ENCODE measurements at regions not wholly inside any gene's neighbourhood (a gene's known extent, or its start where the extent isn't known, plus 50 kb on each side); places are given as distances from the start of the nearest gene placed in this dataset.

DNA sequence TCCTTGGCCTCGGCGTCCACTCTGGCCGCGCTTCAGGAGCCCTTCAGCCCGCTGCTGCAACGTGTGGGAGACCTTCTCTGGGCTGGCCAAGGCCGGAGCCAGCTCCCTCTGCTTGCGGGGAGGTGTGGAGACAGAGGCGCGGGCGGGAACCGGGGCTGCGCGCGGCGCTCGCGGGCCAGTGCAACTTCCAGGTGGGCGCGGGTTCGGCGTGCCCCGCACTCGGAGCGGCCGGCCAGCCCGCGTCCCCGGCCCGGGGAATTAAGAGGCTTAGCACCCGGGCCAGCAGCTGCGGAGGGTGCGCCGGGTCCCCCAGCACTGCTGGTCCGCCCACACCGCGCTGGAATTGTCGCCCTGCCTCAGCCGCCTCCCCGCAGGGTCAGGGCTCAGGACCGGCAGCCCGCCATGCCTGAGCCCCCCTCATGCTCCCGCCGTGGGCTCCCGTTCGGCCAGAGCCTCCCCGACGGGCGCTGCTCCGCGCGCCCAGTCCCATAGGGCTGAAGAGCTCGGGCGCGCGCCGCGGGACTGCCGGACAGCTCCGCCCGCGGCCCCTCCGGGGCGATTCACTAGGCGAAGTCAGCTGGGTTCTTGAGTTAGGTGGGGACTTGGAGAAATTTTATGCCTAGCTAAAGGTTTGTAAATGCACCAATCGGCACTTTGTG lies 673.9 kb downstream of the SLC16A7 start:
- Histone ChIP-seq H3K27me3 (ENCODE audit: control insufficient read depth, insufficient read depth, low read length, poor library complexity, severe bottlenecking) (no peaks in the 10 kb centered on the region), H3K27ac (ENCODE audit: insufficient read depth, low read depth, low read length, poor library complexity, severe bottlenecking) (no peak overlapping the region), H3K4me1 (ENCODE audit: control insufficient read depth, insufficient read depth, low read length) (no peaks in the 10 kb centered on the region), H3K4me3 (ENCODE audit: insufficient read depth, low read depth, low read length) (no peak overlapping the region), H3K9me3 (ENCODE audit: control insufficient read depth, low read length) (no peaks in the 10 kb centered on the region), H3K36me3 (ENCODE audit: control insufficient read depth, insufficient read depth, low read length) (no peaks in the 10 kb centered on the region)
- WGBS, 2 experiments, result 95 to 96% methylated on average over 66 of the region's 66 CpGs

- Histone ChIP-seq H3K27me3 (ENCODE audit: control insufficient read depth, insufficient read depth, low read length, poor library complexity, severe bottlenecking) (no peaks in the 10 kb centered on the region), H3K27ac (ENCODE audit: insufficient read depth, low read depth, low read length, poor library complexity, severe bottlenecking) (no peak overlapping the region), H3K9me3 (ENCODE audit: control insufficient read depth, low read length) (no peaks in the 10 kb centered on the region), H3K4me3 (ENCODE audit: insufficient read depth, low read depth, low read length) (no peak overlapping the region), H3K4me1 (ENCODE audit: control insufficient read depth, insufficient read depth, low read length) (no peaks in the 10 kb centered on the region), H3K36me3 (ENCODE audit: control insufficient read depth, insufficient read depth, low read length) (no peaks in the 10 kb centered on the region)
- whole genome bisulfite sequencing, 2 experiments, result 78 to 80% methylated on average over 9 of the region's 9 CpGs
These were observed 676.0 kb downstream of the SLC16A7 start for GRCh38 chr12:60271816-60272215.

GRCh38 chr12:60278209-60278608 lies 682.4 kb downstream of the SLC16A7 start:
- 66 to 83% methylated on average over 1 to 2 of the region's 2 CpGs for WGBS, 2 experiments
- Histone ChIP-seq H3K4me3 (ENCODE audit: insufficient read depth, low read depth, low read length) (no peak overlapping the region), H3K27me3 (ENCODE audit: control insufficient read depth, insufficient read depth, low read length, poor library complexity, severe bottlenecking) (no peaks in the 10 kb centered on the region), H3K4me1 (ENCODE audit: control insufficient read depth, insufficient read depth, low read length) (no peaks in the 10 kb centered on the region), H3K36me3 (ENCODE audit: control insufficient read depth, insufficient read depth, low read length) (no peaks in the 10 kb centered on the region), H3K27ac (ENCODE audit: insufficient read depth, low read depth, low read length, poor library complexity, severe bottlenecking) (no peak overlapping the region), H3K9me3 (ENCODE audit: control insufficient read depth, low read length) (no peaks in the 10 kb centered on the region)

GRCh38 chr12:60279221-60279620 lies 683.4 kb downstream of the SLC16A7 start:
- 80 to 95% methylated on average over 1 of the region's 1 CpG for WGBS, 2 experiments
- no peaks in the 10 kb centered on the region for H3K36me3 ChIP-seq (ENCODE audit: control insufficient read depth, insufficient read depth, low read length)

GRCh38 chr12:60281522-60281921 lies 685.7 kb downstream of the SLC16A7 start:
- Histone ChIP-seq H3K4me1 (ENCODE audit: control insufficient read depth, insufficient read depth, low read length) (no peaks in the 10 kb centered on the region), H3K27ac (ENCODE audit: insufficient read depth, low read depth, low read length, poor library complexity, severe bottlenecking) (no peak overlapping the region), H3K36me3 (ENCODE audit: control insufficient read depth, insufficient read depth, low read length) (no peaks in the 10 kb centered on the region), H3K27me3 (ENCODE audit: control insufficient read depth, insufficient read depth, low read length, poor library complexity, severe bottlenecking) (no peaks in the 10 kb centered on the region), H3K4me3 (ENCODE audit: insufficient read depth, low read depth, low read length) (no peak overlapping the region), H3K9me3 (ENCODE audit: control insufficient read depth, low read length) (no peaks in the 10 kb centered on the region)
- WGBS, 2 experiments, result 93 to 98% methylated on average over 8 of the region's 8 CpGs

More at GRCh38 chr12:60279221-60279620, 683.4 kb downstream of the SLC16A7 start:
- Histone ChIP-seq H3K4me3 (ENCODE audit: insufficient read depth, low read depth, low read length) (no peak overlapping the region), H3K27me3 (ENCODE audit: control insufficient read depth, insufficient read depth, low read length, poor library complexity, severe bottlenecking) (no peaks in the 10 kb centered on the region), H3K27ac (ENCODE audit: insufficient read depth, low read depth, low read length, poor library complexity, severe bottlenecking) (no peak overlapping the region), H3K9me3 (ENCODE audit: control insufficient read depth, low read length) (no peaks in the 10 kb centered on the region), H3K4me1 (ENCODE audit: control insufficient read depth, insufficient read depth, low read length) (no peaks in the 10 kb centered on the region)

DNA sequence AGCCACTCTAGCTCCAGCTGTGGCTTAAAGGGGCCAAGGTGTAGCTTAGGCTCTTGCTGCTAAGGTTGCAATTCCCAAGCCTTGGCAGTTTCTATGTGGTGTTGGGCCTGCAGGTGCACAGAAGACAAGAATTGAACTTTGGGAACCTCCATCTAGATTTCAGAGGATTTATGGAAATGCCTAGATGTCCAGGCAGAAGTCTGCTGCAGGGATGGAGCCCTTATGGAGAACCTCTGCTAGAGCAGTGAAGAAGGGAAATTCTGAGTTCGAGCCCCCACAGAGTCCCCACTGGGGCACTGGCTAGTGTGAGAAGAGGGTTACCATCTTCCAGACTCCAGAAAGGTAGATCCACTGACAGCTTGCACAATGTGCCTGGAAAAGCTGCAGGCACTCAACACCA lies 694.7 kb downstream of the SLC16A7 start:
- Histone ChIP-seq H3K4me1 (ENCODE audit: control insufficient read depth, insufficient read depth, low read length) (no peaks in the 10 kb centered on the region), H3K36me3 (ENCODE audit: control insufficient read depth, insufficient read depth, low read length) (no peaks in the 10 kb centered on the region), H3K4me3 (ENCODE audit: insufficient read depth, low read depth, low read length) (no peak overlapping the region), H3K27me3 (ENCODE audit: control insufficient read depth, insufficient read depth, low read length, poor library complexity, severe bottlenecking) (no peaks in the 10 kb centered on the region), H3K9me3 (ENCODE audit: control insufficient read depth, low read length) (no peaks in the 10 kb centered on the region), H3K27ac (ENCODE audit: insufficient read depth, low read depth, low read length, poor library complexity, severe bottlenecking) (no peak overlapping the region)
- 77 to 90% methylated on average over 1 of the region's 1 CpG for WGBS, 2 experiments

DNA sequence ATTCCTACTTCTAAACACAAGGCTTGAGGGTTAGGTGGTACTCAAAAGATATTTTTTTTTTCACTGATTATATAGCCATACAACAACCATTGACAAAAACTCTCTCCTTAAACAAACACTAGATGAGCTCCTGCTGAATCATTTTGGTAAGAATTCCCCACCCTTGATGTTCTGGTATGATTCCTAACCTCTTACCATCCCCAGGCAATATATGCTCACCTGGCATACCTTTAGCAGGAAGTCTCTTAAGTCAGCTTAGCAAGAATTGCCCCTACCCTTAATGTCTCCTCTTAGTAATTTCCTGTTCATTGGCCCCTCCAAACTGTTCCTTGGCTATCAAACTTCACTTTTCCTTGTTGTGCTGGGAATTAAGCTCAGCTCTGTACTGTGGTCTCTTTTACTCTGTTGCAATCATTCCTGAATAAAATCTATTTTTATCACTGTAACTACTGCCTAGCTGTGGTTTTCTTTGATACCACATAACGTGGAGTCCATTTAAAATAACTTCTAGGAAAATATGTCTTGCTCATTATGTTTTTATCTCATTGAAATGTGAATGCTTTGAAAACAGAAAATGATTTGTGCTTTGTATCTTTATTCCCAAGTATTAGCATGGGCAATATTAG lies 712.6 kb downstream of the SLC16A7 start:
- Histone ChIP-seq H3K36me3 (ENCODE audit: control insufficient read depth, insufficient read depth, low read length) (no peaks in the 10 kb centered on the region), H3K27me3 (ENCODE audit: control insufficient read depth, insufficient read depth, low read length, poor library complexity, severe bottlenecking) (no peaks in the 10 kb centered on the region), H3K4me1 (ENCODE audit: control insufficient read depth, insufficient read depth, low read length) (no peaks in the 10 kb centered on the region), H3K27ac (ENCODE audit: insufficient read depth, low read depth, low read length, poor library complexity, severe bottlenecking) (no peak overlapping the region), H3K9me3 (ENCODE audit: control insufficient read depth, low read length) (no peaks in the 10 kb centered on the region), H3K4me3 (ENCODE audit: insufficient read depth, low read depth, low read length) (no peak overlapping the region)
- 100% methylated on average over 1 of the region's 1 CpG for WGBS, 2 experiments

DNA sequence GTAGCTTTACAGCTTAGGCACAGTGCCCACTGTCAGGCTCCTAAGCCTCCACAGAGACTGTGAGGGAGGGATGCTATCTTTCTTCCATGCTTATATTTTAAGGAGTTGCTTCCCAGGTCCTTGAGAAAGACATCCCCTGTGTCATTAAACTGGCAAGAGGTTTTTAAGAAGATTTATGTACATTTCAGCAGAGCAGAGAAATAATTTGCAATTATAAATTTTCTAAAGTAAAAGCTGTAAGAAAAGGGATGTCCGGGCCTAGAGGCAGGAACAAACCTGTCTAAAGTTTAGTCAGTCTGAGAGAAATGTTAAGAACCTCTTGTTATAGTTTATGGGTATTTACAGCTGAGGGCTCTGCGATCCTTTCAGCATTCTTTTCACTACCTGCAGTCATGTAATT lies 716.1 kb downstream of the SLC16A7 start:
- Histone ChIP-seq H3K4me3 (ENCODE audit: insufficient read depth, low read depth, low read length) (no peak overlapping the region), H3K9me3 (ENCODE audit: control insufficient read depth, low read length) (no peaks in the 10 kb centered on the region), H3K27me3 (ENCODE audit: control insufficient read depth, insufficient read depth, low read length, poor library complexity, severe bottlenecking) (no peaks in the 10 kb centered on the region), H3K36me3 (ENCODE audit: control insufficient read depth, insufficient read depth, low read length) (no peaks in the 10 kb centered on the region), H3K4me1 (ENCODE audit: control insufficient read depth, insufficient read depth, low read length) (no peaks in the 10 kb centered on the region), H3K27ac (ENCODE audit: insufficient read depth, low read depth, low read length, poor library complexity, severe bottlenecking) (no peak overlapping the region)
- WGBS, 2 experiments, result 93% methylated on average over 2 of the region's 2 CpGs; no CpG with 5 or more reads in 1 of the 2 experiments

- no peak overlapping the region for H3K4me3 ChIP-seq (ENCODE audit: insufficient read depth, low read depth, low read length)
- H3K27me3 ChIP-seq (ENCODE audit: control insufficient read depth, insufficient read depth, low read length, poor library complexity, severe bottlenecking), result no peaks in the 10 kb centered on the region
- no peaks in the 10 kb centered on the region for H3K4me1 ChIP-seq (ENCODE audit: control insufficient read depth, insufficient read depth, low read length)
- H3K9me3 ChIP-seq (ENCODE audit: control insufficient read depth, low read length), result no peaks in the 10 kb centered on the region
- 83 to 90% methylated on average over 1 of the region's 1 CpG for WGBS, 2 experiments
- H3K36me3 ChIP-seq (ENCODE audit: control insufficient read depth, insufficient read depth, low read length), result no peaks in the 10 kb centered on the region
- no peak overlapping the region for H3K27ac ChIP-seq (ENCODE audit: insufficient read depth, low read depth, low read length, poor library complexity, severe bottlenecking)
These were observed 721.5 kb downstream of the SLC16A7 start for GRCh38 chr12:60317361-60317760.

- Histone ChIP-seq H3K4me3 (ENCODE audit: insufficient read depth, low read depth, low read length) (no peak overlapping the region), H3K9me3 (ENCODE audit: control insufficient read depth, low read length) (no peaks in the 10 kb centered on the region), H3K36me3 (ENCODE audit: control insufficient read depth, insufficient read depth, low read length) (no peaks in the 10 kb centered on the region), H3K27ac (ENCODE audit: insufficient read depth, low read depth, low read length, poor library complexity, severe bottlenecking) (no peak overlapping the region), H3K27me3 (ENCODE audit: control insufficient read depth, insufficient read depth, low read length, poor library complexity, severe bottlenecking) (no peaks in the 10 kb centered on the region), H3K4me1 (ENCODE audit: control insufficient read depth, insufficient read depth, low read length) (no peaks in the 10 kb centered on the region)
- 75 to 87% methylated on average over 1 of the region's 1 CpG for WGBS, 2 experiments
These were observed 728.9 kb downstream of the SLC16A7 start for GRCh38 chr12:60324746-60325145.

Measured in ectodermal cell (in vitro differentiated cells).